Nephron (organoid): ENCODE measurements at regions not wholly inside any gene's neighbourhood (a gene's known extent, or its start where the extent isn't known, plus 50 kb on each side); places are given as distances from the start of the nearest gene placed in this dataset.

Experiments
- H3K27ac Mint-ChIP-seq, 3 experiments: 2 replicates each; pipeline ENCODE4 v1.8.0; 2020; ENCODE audit warnings: mixed read lengths in 3 of 3, mild to moderate bottlenecking in 2 of 3, moderate library complexity in 1 of 3
- H3K27me3 Mint-ChIP-seq: 2 replicates; pipeline ENCODE4 v1.8.0; 2021; ENCODE audit warnings: low read depth, mild to moderate bottlenecking, moderate library complexity, mixed read lengths
- H3K36me3 Mint-ChIP-seq: 2 replicates; pipeline ENCODE4 v1.8.0; 2020; ENCODE audit warnings: low read depth, mixed read lengths
- H3K4me1 Mint-ChIP-seq: 2 replicates; pipeline ENCODE4 v1.8.0; 2020; ENCODE audit warnings: mixed read lengths
- H3K4me3 Mint-ChIP-seq, 3 experiments: 2 replicates each; pipeline ENCODE4 v1.8.0; 2020; ENCODE audit warnings: mild to moderate bottlenecking in 3 of 3, mixed read lengths in 3 of 3, moderate library complexity in 2 of 3
- H3K9me3 Mint-ChIP-seq: 2 replicates; pipeline ENCODE4 v1.8.0; 2020; ENCODE audit warnings: mixed read lengths
- TF ChIP-seq, protein P1 (sequence below), 3 experiments: fragments of 200-600 bp; sonication (generic); IDR thresholded peaks; one replicate each; pipeline ENCODE4 v1.5.0; 2021; ENCODE audit warnings: antibody characterized with exemption in 3 of 3; ENCODE audit not compliant: unreplicated experiment in 3 of 3

DNA sequence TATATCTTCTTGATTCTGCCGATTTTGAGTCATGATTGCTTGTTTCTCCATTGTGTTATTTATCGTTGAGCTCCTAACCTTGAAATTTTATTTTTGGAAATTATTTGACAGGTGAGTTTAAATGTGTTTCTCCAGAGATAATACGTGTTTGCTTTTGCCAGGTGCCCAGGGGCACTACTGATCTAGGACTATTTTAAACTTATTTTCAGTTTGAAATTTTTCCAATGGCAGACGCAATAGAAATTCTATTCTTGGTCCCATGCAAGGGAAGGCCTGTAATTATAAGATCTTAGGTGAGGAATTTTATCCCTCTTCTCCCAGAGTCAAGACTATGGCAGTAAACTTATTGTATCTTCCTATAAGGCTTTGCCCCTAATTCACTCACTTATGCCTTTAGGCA is 252.8 kb downstream of the AEBP2 start:
- Mint-ChIP-seq H3K4me3 (no peak overlapping the region), H3K27ac (no peak overlapping the region), H3K36me3 (no peaks in the 10 kb centered on the region), H3K27me3 (no peaks in the 10 kb centered on the region), H3K9me3 (peaks cover 11% of the 10 kb centered on the region), H3K4me1 (peaks cover 20% of the 10 kb centered on the region)
- TF ChIP-seq, protein P1, sequence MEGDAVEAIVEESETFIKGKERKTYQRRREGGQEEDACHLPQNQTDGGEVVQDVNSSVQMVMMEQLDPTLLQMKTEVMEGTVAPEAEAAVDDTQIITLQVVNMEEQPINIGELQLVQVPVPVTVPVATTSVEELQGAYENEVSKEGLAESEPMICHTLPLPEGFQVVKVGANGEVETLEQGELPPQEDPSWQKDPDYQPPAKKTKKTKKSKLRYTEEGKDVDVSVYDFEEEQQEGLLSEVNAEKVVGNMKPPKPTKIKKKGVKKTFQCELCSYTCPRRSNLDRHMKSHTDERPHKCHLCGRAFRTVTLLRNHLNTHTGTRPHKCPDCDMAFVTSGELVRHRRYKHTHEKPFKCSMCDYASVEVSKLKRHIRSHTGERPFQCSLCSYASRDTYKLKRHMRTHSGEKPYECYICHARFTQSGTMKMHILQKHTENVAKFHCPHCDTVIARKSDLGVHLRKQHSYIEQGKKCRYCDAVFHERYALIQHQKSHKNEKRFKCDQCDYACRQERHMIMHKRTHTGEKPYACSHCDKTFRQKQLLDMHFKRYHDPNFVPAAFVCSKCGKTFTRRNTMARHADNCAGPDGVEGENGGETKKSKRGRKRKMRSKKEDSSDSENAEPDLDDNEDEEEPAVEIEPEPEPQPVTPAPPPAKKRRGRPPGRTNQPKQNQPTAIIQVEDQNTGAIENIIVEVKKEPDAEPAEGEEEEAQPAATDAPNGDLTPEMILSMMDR (IDR thresholded peaks at IDR 0.05; ENCODE audit: unreplicated experiment in 3 of 3), result no peak

DNA sequence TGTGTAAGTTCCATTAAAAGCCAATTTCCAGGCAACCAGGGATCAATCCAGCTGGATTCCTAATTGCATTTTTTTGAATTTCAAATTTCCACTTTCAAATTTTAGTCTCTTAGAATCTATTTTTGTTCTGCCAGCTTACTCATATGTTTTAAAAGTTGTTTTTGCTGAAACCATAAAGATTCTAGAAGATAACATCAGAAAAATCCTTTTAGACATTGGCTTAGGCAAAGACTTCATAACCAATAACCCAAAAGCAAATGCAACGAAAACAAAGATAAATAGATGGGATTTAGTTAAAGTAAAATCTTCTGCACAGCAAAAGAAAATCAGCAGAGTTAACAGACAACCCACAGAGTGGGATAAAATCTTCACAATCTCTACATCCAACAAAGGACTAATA is 253.3 kb downstream of the AEBP2 start:
- H3K27ac Mint-ChIP-seq, result no peak overlapping the region

DNA sequence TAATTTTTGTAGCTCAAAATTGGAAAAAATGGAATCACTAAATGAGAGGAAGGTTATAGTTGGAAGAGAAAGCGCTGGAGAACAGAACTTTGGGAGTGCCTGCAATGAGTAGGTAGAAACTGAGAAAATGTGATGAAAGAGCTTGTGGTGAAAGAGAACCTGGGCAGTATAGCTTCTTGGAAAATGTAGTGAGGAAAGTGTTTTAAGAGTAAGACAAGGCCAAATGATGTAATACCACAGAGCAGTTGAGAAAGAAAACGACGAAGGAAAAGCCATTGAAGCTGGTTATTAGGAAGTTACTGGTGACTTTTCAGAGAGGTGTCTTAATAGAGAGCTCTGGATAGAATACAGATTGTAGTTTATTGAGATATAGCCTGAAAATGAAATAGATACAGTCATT is 255.3 kb downstream of the AEBP2 start:
- Mint-ChIP-seq H3K4me3 (no peak overlapping the region), H3K27ac (peak overlapping the region in 2 of 3 experiments; percentile 9 to 32), H3K27me3 (no peaks in the 10 kb centered on the region), H3K9me3 (peaks cover 11% of the 10 kb centered on the region), H3K36me3 (no peaks in the 10 kb centered on the region), H3K4me1 (peaks cover 14% of the 10 kb centered on the region)
- TF ChIP-seq, protein P1 (IDR thresholded peaks at IDR 0.05; ENCODE audit: unreplicated experiment in 3 of 3), result no peak

More for the DNA sequence above, 253.3 kb downstream of the AEBP2 start:
- peaks cover 11% of the 10 kb centered on the region for H3K9me3 Mint-ChIP-seq
- no peaks in the 10 kb centered on the region for H3K36me3 Mint-ChIP-seq
- no peak overlapping the region for H3K4me3 Mint-ChIP-seq
- TF ChIP-seq, protein P1 (IDR thresholded peaks at IDR 0.05; ENCODE audit: unreplicated experiment in 3 of 3), result no peak
- H3K4me1 Mint-ChIP-seq, result peaks cover 20% of the 10 kb centered on the region
- H3K27me3 Mint-ChIP-seq, result no peaks in the 10 kb centered on the region

DNA sequence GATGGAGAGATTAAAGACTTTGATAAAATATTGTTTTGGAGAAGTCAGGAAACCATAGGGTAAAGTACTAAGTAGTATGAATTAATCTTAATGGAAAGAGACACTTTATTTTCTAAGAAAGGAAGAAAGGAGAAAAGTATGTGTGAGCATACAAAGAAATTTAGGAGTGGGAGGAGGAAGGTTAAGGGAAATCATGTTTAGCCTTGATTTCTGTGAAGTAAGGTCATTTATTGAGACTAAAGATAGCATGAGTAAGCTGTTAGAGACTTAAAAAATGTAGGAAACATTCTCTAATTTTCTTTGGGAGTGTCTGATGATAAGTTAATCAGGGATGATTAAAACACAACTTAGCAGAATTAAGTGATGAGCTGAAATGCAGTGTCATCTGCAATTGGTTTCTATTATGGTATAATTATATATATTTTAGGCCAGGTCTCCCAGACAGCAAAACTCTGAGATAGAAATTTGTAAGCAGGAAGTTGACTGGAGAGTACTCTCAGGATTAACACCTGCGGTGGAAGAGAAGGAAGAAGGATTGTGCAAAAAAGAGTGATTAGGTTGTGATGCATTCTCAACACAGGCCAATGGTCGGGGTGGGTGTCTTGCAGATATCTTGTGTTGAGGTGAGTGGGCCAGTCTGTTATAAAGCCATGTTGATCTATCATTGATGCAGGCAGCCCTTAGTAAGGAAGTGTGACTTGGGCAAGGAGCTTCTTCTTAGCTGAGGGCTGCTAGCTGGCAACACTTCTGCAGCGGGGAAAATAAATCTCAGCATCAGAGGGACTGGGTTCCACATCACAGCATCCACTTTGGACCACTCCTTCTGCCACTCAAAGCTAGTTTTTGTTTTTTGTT is 256.2 kb downstream of the AEBP2 start:
- Mint-ChIP-seq H3K4me1 (peaks cover 14% of the 10 kb centered on the region), H3K36me3 (no peaks in the 10 kb centered on the region), H3K27me3 (peaks cover 4% of the 10 kb centered on the region), H3K27ac (peak overlapping the region; percentile 9 to 32 (median 11)), H3K9me3 (peaks cover 11% of the 10 kb centered on the region), H3K4me3 (no peak overlapping the region)
- TF ChIP-seq, protein P1 (IDR thresholded peaks at IDR 0.05; ENCODE audit: unreplicated experiment in 3 of 3), result no peak

DNA sequence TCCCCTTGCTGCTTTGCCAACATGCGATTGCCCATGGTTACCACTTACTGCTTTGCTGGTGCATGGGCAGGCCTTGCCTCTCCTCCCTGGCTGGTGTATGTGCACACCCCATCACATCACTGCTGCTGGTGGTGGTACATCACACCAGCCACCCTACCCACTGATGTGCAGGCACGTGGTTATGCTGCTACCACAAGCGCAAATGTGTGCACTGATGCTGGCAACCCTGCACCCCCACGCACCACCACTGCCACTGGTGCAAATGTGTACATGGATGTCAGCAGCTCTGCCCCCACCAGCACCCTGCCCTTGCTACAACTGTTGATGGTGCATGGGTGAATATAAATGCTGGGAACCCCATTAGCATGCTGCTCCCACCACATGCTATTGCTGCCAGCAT is 261.7 kb downstream of the AEBP2 start:
- peaks cover 7% of the 10 kb centered on the region for H3K36me3 Mint-ChIP-seq
- TF ChIP-seq, protein P1 (IDR thresholded peaks at IDR 0.05; ENCODE audit: unreplicated experiment in 3 of 3), result no peak
- peaks cover 4% of the 10 kb centered on the region for H3K27me3 Mint-ChIP-seq
- H3K27ac Mint-ChIP-seq, result no peak overlapping the region
- no peak overlapping the region for H3K4me3 Mint-ChIP-seq
- peaks cover 27% of the 10 kb centered on the region for H3K9me3 Mint-ChIP-seq
- no peaks in the 10 kb centered on the region for H3K4me1 Mint-ChIP-seq

DNA sequence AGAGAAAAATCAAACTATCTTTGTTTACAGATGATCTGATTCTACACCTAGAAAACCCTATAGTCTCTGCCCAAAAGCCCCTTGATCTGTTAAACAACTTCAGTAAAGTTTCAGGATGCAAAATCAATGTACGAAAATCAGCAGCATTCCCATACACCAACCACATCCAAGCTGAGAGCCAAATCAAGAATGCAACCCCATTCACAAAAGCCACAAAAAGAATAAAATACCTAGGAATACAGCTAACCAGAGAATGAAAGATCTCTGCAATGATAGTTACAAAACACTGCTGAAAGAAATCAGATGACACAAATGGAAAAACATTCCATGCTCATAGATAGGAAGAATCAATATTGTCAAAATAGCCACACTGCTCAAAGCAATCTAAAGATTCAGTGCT is 265.7 kb downstream of the AEBP2 start:
- H3K27me3 Mint-ChIP-seq, result peaks cover 3% of the 10 kb centered on the region
- peaks cover 54% of the 10 kb centered on the region for H3K9me3 Mint-ChIP-seq
- TF ChIP-seq, protein P1 (IDR thresholded peaks at IDR 0.05; ENCODE audit: unreplicated experiment in 3 of 3), result no peak
- no peak overlapping the region for H3K27ac Mint-ChIP-seq
- H3K4me3 Mint-ChIP-seq, result no peak overlapping the region
- peaks cover 2% of the 10 kb centered on the region for H3K4me1 Mint-ChIP-seq
- peaks cover 7% of the 10 kb centered on the region for H3K36me3 Mint-ChIP-seq
